A549 (cell line): ENCODE measurements at regions not wholly inside any gene's neighbourhood (a gene's known extent, or its start where the extent isn't known, plus 50 kb on each side); places are given as distances from the start of the nearest gene placed in this dataset.

Experiments
- CTCF ChIP-seq: fragments of >200 bp; sonication (Bioruptor Twin); formaldehyde crosslinking; IDR thresholded peaks from 3 replicates; pipeline ENCODE4 v1.5.1; 2016
- ELK1 ChIP-seq: fragments of 150-350 bp; IDR thresholded peaks from 2 replicates; pipeline ENCODE4 v1.6.1; 2014; ENCODE audit warnings: low read depth, mild to moderate bottlenecking, low read length
- POLR2A ChIP-seq: IDR thresholded peaks from 2 replicates; pipeline ENCODE4 v1.6.1; 2012; ENCODE audit warnings: mild to moderate bottlenecking, low read length
- USF2 ChIP-seq: fragments of 450-650 bp; IDR thresholded peaks from 2 replicates; pipeline ENCODE4 v1.6.1; 2014; ENCODE audit warnings: antibody characterized with exemption

GRCh38 chr16:49022351-49022963 lies 259.2 kb downstream of the CBLN1 start:
- TF ChIP-seq POLR2A (no peak), ELK1 (no peak), USF2 (no peak), CTCF (no peak)
